HG03558 (cell line): ENCODE measurements at regions not wholly inside any gene's neighbourhood (a gene's known extent, or its start where the extent isn't known, plus 50 kb on each side); places are given as distances from the start of the nearest gene placed in this dataset.

Experiments used
- ATAC-seq: cut with Tn5 transposase; IDR thresholded peaks from one replicate; pipeline ENCODE4 v1.9.1; 2021; ENCODE audit warnings: moderate number of reproducible peaks; ENCODE audit not compliant: unreplicated experiment; ENCODE audit errors: extremely low read depth

- ATAC-seq, result no peak
Measured at GRCh38 chr14:71271166-71271945, 364.1 kb downstream of the PCNX1 start.

- ATAC-seq, result no peak
Measured at GRCh38 chr14:71273366-71273765, 366.1 kb downstream of the PCNX1 start.

GRCh38 chr14:71284048-71284447, 376.8 kb downstream of the PCNX1 start:
- ATAC-seq, result no peak

- ATAC-seq, result no peak
Measured at GRCh38 chr14:71286126-71286525, 378.9 kb downstream of the PCNX1 start.

- no peak for ATAC-seq
Measured at GRCh38 chr14:71287567-71287966, 380.3 kb downstream of the PCNX1 start.

- peak; percentile 52 for ATAC-seq
Measured at GRCh38 chr14:71289536-71289935, 382.3 kb downstream of the PCNX1 start.

- no peak for ATAC-seq
Measured at GRCh38 chr14:71290301-71290700, 383.0 kb downstream of the PCNX1 start.

- ATAC-seq, result no peak
Measured at GRCh38 chr14:71290960-71291466, 383.8 kb downstream of the PCNX1 start.

GRCh38 chr14:71296184-71296583, 388.9 kb downstream of the PCNX1 start:
- no peak for ATAC-seq

GRCh38 chr14:71300566-71301330, 393.5 kb downstream of the PCNX1 start:
- ATAC-seq, result no peak

- no peak for ATAC-seq
Measured at GRCh38 chr14:71301611-71302010, 394.4 kb downstream of the PCNX1 start.

- ATAC-seq, result no peak
Measured at GRCh38 chr14:71304690-71305089, 397.4 kb downstream of the PCNX1 start.

- ATAC-seq, result no peak
Measured at GRCh38 chr14:71308671-71309070, 401.4 kb downstream of the PCNX1 start.

GRCh38 chr14:71309756-71310155, 402.5 kb downstream of the PCNX1 start:
- ATAC-seq, result no peak

- ATAC-seq, result no peak
Measured at GRCh38 chr14:71311061-71311460, 403.8 kb downstream of the PCNX1 start.

- no peak for ATAC-seq
Measured at GRCh38 chr14:71314717-71315116, 407.5 kb downstream of the PCNX1 start.

- no peak for ATAC-seq
Measured at GRCh38 chr14:71317385-71318096, 410.3 kb downstream of the PCNX1 start.

GRCh38 chr14:71318097-71318459, 410.8 kb downstream of the PCNX1 start:
- no peak for ATAC-seq

GRCh38 chr14:71319666-71320065, 412.4 kb downstream of the PCNX1 start:
- no peak for ATAC-seq

GRCh38 chr14:71320107-71320733, 413.0 kb downstream of the PCNX1 start, which contains the start of gene SIPA1L1:
Gene SIPA1L1 (plus strand): TSS chr14:71320476.
- peak; percentile 52 for ATAC-seq
